Natural killer cell (primary cell): ENCODE measurements at regions not wholly inside any gene's neighbourhood (a gene's known extent, or its start where the extent isn't known, plus 50 kb on each side); places are given as distances from the start of the nearest gene placed in this dataset.

Experiments used
- ATAC-seq, 3 donors: fragments of 150-1000 bp in 2 of 3; fragments of 200-7000 bp in 1 of 3; cut with Tn5 transposase; 1 replicate in 1 of 3; 2 replicates in 2 of 3; pipeline ENCODE4 v1.10.0; 2021; ENCODE audit warnings: mild to moderate bottlenecking in 2 of 3, moderate library complexity in 2 of 3
- DNase-seq, 2 donors: peaks; one replicate each; pipeline versions ENCODE4 v3.0.0 to v3.0.0-alpha.2; 2013 to 2021; ENCODE audit warnings: mixed read lengths in 1 of 2
- H3K27ac ChIP-seq: one replicate; pipeline ENCODE4 v1.5.1; 2013; ENCODE audit warnings: mild to moderate bottlenecking, low read length
- H3K27me3 ChIP-seq: one replicate; pipeline ENCODE4 v1.6.1; 2013; ENCODE audit warnings: low read length; ENCODE audit not compliant: control insufficient read depth, insufficient read depth
- H3K36me3 ChIP-seq: one replicate; pipeline ENCODE4 v1.6.1; 2013; ENCODE audit warnings: low read length; ENCODE audit not compliant: control insufficient read depth, insufficient read depth
- H3K4me1 ChIP-seq: one replicate; pipeline ENCODE4 v1.6.1; 2013; ENCODE audit warnings: low read length; ENCODE audit not compliant: control insufficient read depth, insufficient read depth
- H3K4me3 ChIP-seq: one replicate; pipeline ENCODE4 v1.5.1; 2013; ENCODE audit warnings: low read length
- H3K9me3 ChIP-seq: one replicate; pipeline ENCODE4 v1.6.1; 2013; ENCODE audit warnings: low read length; ENCODE audit not compliant: control insufficient read depth, insufficient read depth
- H3K27ac Mint-ChIP-seq, 2 donors: one replicate each; pipeline ENCODE4 v1.8.0; 2022; ENCODE audit warnings: mild to moderate bottlenecking in 2 of 2, mixed read lengths in 2 of 2, moderate library complexity in 1 of 2
- H3K27me3 Mint-ChIP-seq, 2 donors: one replicate each; pipeline ENCODE4 v1.8.0; 2022; ENCODE audit warnings: low read depth in 2 of 2, mixed read lengths in 2 of 2
- H3K36me3 Mint-ChIP-seq: one replicate; pipeline ENCODE4 v1.8.0; 2022; ENCODE audit warnings: mixed read lengths
- H3K4me1 Mint-ChIP-seq, 2 donors: one replicate each; pipeline ENCODE4 v1.8.0; 2022; ENCODE audit warnings: mixed read lengths in 2 of 2
- H3K4me3 Mint-ChIP-seq: one replicate; pipeline ENCODE4 v1.8.0; 2022; ENCODE audit warnings: mild to moderate bottlenecking, moderate library complexity, mixed read lengths
- H3K9me3 Mint-ChIP-seq, 2 donors: one replicate each; pipeline ENCODE4 v1.8.0; 2022; ENCODE audit warnings: mixed read lengths in 2 of 2
- CTCF ChIP-seq: fragments of 200-600 bp; IDR thresholded peaks from one replicate; pipeline ENCODE4 v1.8.0; 2022; ENCODE audit warnings: antibody characterized with exemption
- WGBS: methylation state at CpG from one replicate; pipeline ENCODE4 v1.1.7; 2013; ENCODE audit warnings: missing lambda C conversion rate; ENCODE audit not compliant: insufficient coverage; 5-methylcytosine and 5-hydroxymethylcytosine counted together
- intact Hi-C: fragments of 100-400 bp; cut with micrococcal nuclease; formaldehyde crosslinking; loops from one replicate; pipeline ENCODE4 v1.14.2; 2022

GRCh38 chr1:29396438-29397255, 160.3 kb downstream of the PTPRU start:
- H3K27ac Mint-ChIP-seq: no peak overlapping the region
- H3K4me3 ChIP-seq: no peak overlapping the region
- no peaks in the 10 kb centered on the region for H3K27me3 Mint-ChIP-seq
- no peak overlapping the region for H3K27ac ChIP-seq
- H3K9me3 Mint-ChIP-seq: peaks cover 3 to 4% of the 10 kb centered on the region in 2 donors
- H3K4me3 Mint-ChIP-seq: no peak overlapping the region
- intact Hi-C loops: no loop called here
- no peaks in the 10 kb centered on the region for H3K36me3 Mint-ChIP-seq
- no peaks in the 10 kb centered on the region for H3K4me1 ChIP-seq
- no peak for TF ChIP-seq CTCF
- WGBS: 75% methylated on average over 10 of the region's 10 CpGs
- H3K4me1 Mint-ChIP-seq: no peaks in the 10 kb centered on the region
- no peaks in the 10 kb centered on the region for H3K36me3 ChIP-seq
- H3K9me3 ChIP-seq: no peaks in the 10 kb centered on the region
- no peaks in the 10 kb centered on the region for H3K27me3 ChIP-seq
- no peak for ATAC-seq
- DNase-seq: no peak

GRCh38 chr1:29395736-29396437, 159.6 kb downstream of the PTPRU start:
- H3K27me3 Mint-ChIP-seq: no peaks in the 10 kb centered on the region
- ATAC-seq (no peak), DNase-seq (no peak)
- H3K9me3 Mint-ChIP-seq: peaks cover 3 to 4% of the 10 kb centered on the region in 2 donors
- Histone ChIP-seq H3K36me3 (no peaks in the 10 kb centered on the region), H3K4me3 (no peak overlapping the region), H3K4me1 (no peaks in the 10 kb centered on the region), H3K27ac (no peak overlapping the region), H3K9me3 (no peaks in the 10 kb centered on the region), H3K27me3 (no peaks in the 10 kb centered on the region)
- intact Hi-C loops: no loop called here
- H3K27ac Mint-ChIP-seq: no peak overlapping the region
- H3K36me3 Mint-ChIP-seq: no peaks in the 10 kb centered on the region
- WGBS: 45% methylated on average over 5 of the region's 5 CpGs
- TF ChIP-seq CTCF: no peak
- no peaks in the 10 kb centered on the region for H3K4me1 Mint-ChIP-seq
- H3K4me3 Mint-ChIP-seq: no peak overlapping the region

GRCh38 chr1:29394521-29395225, 158.4 kb downstream of the PTPRU start:
- no peaks in the 10 kb centered on the region for H3K27me3 ChIP-seq
- DNase-seq: no peak
- Mint-ChIP-seq H3K9me3 (peaks cover 2 to 3% of the 10 kb centered on the region in 2 donors), H3K27me3 (no peaks in the 10 kb centered on the region), H3K27ac (no peak overlapping the region), H3K4me1 (no peaks in the 10 kb centered on the region), H3K4me3 (no peak overlapping the region), H3K36me3 (no peaks in the 10 kb centered on the region)
- H3K36me3 ChIP-seq: no peaks in the 10 kb centered on the region
- WGBS: 79% methylated on average over 9 of the region's 9 CpGs
- H3K4me3 ChIP-seq: no peak overlapping the region
- H3K27ac ChIP-seq: no peak overlapping the region
- no peak for TF ChIP-seq CTCF
- no peaks in the 10 kb centered on the region for H3K9me3 ChIP-seq
- ATAC-seq: no peak
- no peaks in the 10 kb centered on the region for H3K4me1 ChIP-seq
- intact Hi-C loops: no loop called here
